ENCODE measurements at regions not wholly inside any gene's neighbourhood (a gene's known extent, or its start where the extent isn't known, plus 50 kb on each side); places are given as distances from the start of the nearest gene placed in this dataset.

GRCh38 chr4:141575884-141576283 lies 60.5 kb upstream of the IL15 start:
- peak in 1 of 2 donors; percentile 7 for DNase-seq (ENCODE audit: low spot score in 2 of 2)
- Histone ChIP-seq H3K36me3 (no peaks in the 10 kb centered on the region), H3K4me1 (no peaks in the 10 kb centered on the region), H3K9me3 (no peaks in the 10 kb centered on the region), H3K4me3 (no peak overlapping the region), H3K27ac (no peak overlapping the region), H3K27me3 (no peaks in the 10 kb centered on the region)
- WGBS, 2 donors: 51 to 52% methylated on average over 4 of the region's 4 CpGs
- TF ChIP-seq EP300 (IDR thresholded peaks at IDR 0.05): no peak
- no peak for TF ChIP-seq CTCF (IDR thresholded peaks at IDR 0.05)
- TF ChIP-seq POLR2A (IDR thresholded peaks at IDR 0.05): no peak

- DNase-seq (ENCODE audit: low spot score in 2 of 2): no peak
These were observed 59.7 kb upstream of the IL15 start for GRCh38 chr4:141576585-141577110.

GRCh38 chr4:141578451-141578850 lies 57.9 kb upstream of the IL15 start:
- no peak overlapping the region for H3K27ac ChIP-seq
- no peaks in the 10 kb centered on the region for H3K4me1 ChIP-seq
- no peaks in the 10 kb centered on the region for H3K36me3 ChIP-seq
- no peak for DNase-seq (ENCODE audit: low spot score in 2 of 2)
- H3K27me3 ChIP-seq: no peaks in the 10 kb centered on the region
- peaks cover 0 to 7% (median 0%) of the 10 kb centered on the region in 4 donors for H3K9me3 ChIP-seq
- TF ChIP-seq CTCF (IDR thresholded peaks at IDR 0.05): no peak
- no peak for TF ChIP-seq EP300 (IDR thresholded peaks at IDR 0.05)
- TF ChIP-seq POLR2A (IDR thresholded peaks at IDR 0.05): no peak
- H3K4me3 ChIP-seq: no peak overlapping the region

More at GRCh38 chr4:141576585-141577110, 59.7 kb upstream of the IL15 start:
- H3K36me3 ChIP-seq: no peaks in the 10 kb centered on the region
- no peak for TF ChIP-seq CTCF (IDR thresholded peaks at IDR 0.05)
- no peak overlapping the region for H3K4me3 ChIP-seq
- H3K4me1 ChIP-seq: no peaks in the 10 kb centered on the region
- no peaks in the 10 kb centered on the region for H3K27me3 ChIP-seq
- 64 to 78% methylated on average over 8 of the region's 8 CpGs for WGBS, 2 donors
- no peak overlapping the region for H3K27ac ChIP-seq
- no peaks in the 10 kb centered on the region for H3K9me3 ChIP-seq

GRCh38 chr4:141580523-141580922 lies 55.9 kb upstream of the IL15 start:
- H3K36me3 ChIP-seq: no peaks in the 10 kb centered on the region
- peaks cover 0 to 17% (median 0%) of the 10 kb centered on the region in 4 donors for H3K9me3 ChIP-seq
- no peak for TF ChIP-seq EP300 (IDR thresholded peaks at IDR 0.05)
- TF ChIP-seq POLR2A (IDR thresholded peaks at IDR 0.05): no peak
- no peak for TF ChIP-seq CTCF (IDR thresholded peaks at IDR 0.05)
- H3K4me3 ChIP-seq: no peak overlapping the region
- H3K27ac ChIP-seq: no peak overlapping the region
- DNase-seq (ENCODE audit: low spot score in 2 of 2): no peak
- no peaks in the 10 kb centered on the region for H3K27me3 ChIP-seq
- H3K4me1 ChIP-seq: no peaks in the 10 kb centered on the region

Measured in tibial nerve (tissue), 4 donors.